Adrenal gland (tissue), 5 donors: ENCODE measurements at regions not wholly inside any gene's neighbourhood (a gene's known extent, or its start where the extent isn't known, plus 50 kb on each side); places are given as distances from the start of the nearest gene placed in this dataset.

Experiments
- CTCF ChIP-seq, 6 experiments: fragments of 450-650 bp in 4 of 6; fragments of 200-600 bp in 2 of 6; sonication (generic) in 1 of 6; IDR thresholded peaks; 1 replicate in 5 of 6; 2 replicates in 1 of 6; pipeline versions ENCODE4 v1.5.1 to v1.8.0; 2016 to 2021; ENCODE audit warnings: antibody characterized with exemption in 6 of 6, mild to moderate bottlenecking in 2 of 6, moderate library complexity in 1 of 6
- POLR2A ChIP-seq, 2 donors: fragments of 450-650 bp; IDR thresholded peaks; one replicate each; pipeline ENCODE4 v1.6.1; 2017; ENCODE audit warnings: antibody characterized with exemption in 2 of 2, mild to moderate bottlenecking in 2 of 2, moderate library complexity in 1 of 2
- donor health status: DM: no; HTN: no; CAD: no.

GRCh38 chr1:55472784-55473183 lies 257.6 kb upstream of the USP24 start:
- no peak for TF ChIP-seq CTCF (IDR thresholded peaks at IDR 0.05)
- TF ChIP-seq POLR2A (IDR thresholded peaks at IDR 0.05), result no peak
